Neuronal stem cell (in vitro differentiated cells): ENCODE measurements at regions not wholly inside any gene's neighbourhood (a gene's known extent, or its start where the extent isn't known, plus 50 kb on each side); places are given as distances from the start of the nearest gene placed in this dataset.

Experiments used
- DNase-seq: peaks from one replicate; pipeline ENCODE4 v3.0.0-alpha.2; 2013; ENCODE audit warnings: low spot score
- H2AFZ ChIP-seq: one replicate; pipeline ENCODE4 v1.6.1; 2013; ENCODE audit warnings: mild to moderate bottlenecking, low read length, inconsistent platforms
- H2AK5ac ChIP-seq: 2 replicates; pipeline ENCODE4 v1.6.1; 2013; ENCODE audit warnings: low read depth, mild to moderate bottlenecking, inconsistent platforms, low read length, moderate library complexity, mixed read lengths
- H2BK120ac ChIP-seq: 2 replicates; pipeline ENCODE4 v1.6.1; 2013; ENCODE audit warnings: low read depth, mild to moderate bottlenecking, inconsistent platforms, low read length, moderate library complexity, mixed read lengths
- H2BK12ac ChIP-seq: one replicate; pipeline ENCODE4 v1.6.1; 2013; ENCODE audit warnings: low read length, inconsistent platforms
- H2BK15ac ChIP-seq: 2 replicates; pipeline ENCODE4 v1.6.1; 2013; ENCODE audit warnings: mild to moderate bottlenecking, low read length, inconsistent platforms, mixed read lengths
- H2BK5ac ChIP-seq: one replicate; pipeline ENCODE4 v1.6.1; 2013; ENCODE audit warnings: inconsistent platforms, mild to moderate bottlenecking, low read length, moderate library complexity
- H3K14ac ChIP-seq: one replicate; pipeline ENCODE4 v1.6.1; 2013; ENCODE audit warnings: low read length, inconsistent platforms
- H3K18ac ChIP-seq: 2 replicates; pipeline ENCODE4 v1.6.1; 2013; ENCODE audit warnings: low read length, inconsistent platforms
- H3K23ac ChIP-seq: 2 replicates; pipeline ENCODE4 v1.6.1; 2013; ENCODE audit warnings: low read depth, mild to moderate bottlenecking, mixed read lengths, low read length, inconsistent platforms; ENCODE audit not compliant: poor library complexity
- H3K27ac ChIP-seq: replicated peaks from 3 replicates; pipeline ENCODE4 v1.5.1; 2013; ENCODE audit warnings: low read length, inconsistent platforms
- H3K27me3 ChIP-seq, 3 experiments: 2 replicates each; pipeline ENCODE4 v1.6.1; 2013; ENCODE audit warnings: low read length in 3 of 3, mild to moderate bottlenecking in 2 of 3, inconsistent platforms in 1 of 3, low read depth in 1 of 3, mixed read lengths in 1 of 3, moderate library complexity in 1 of 3; ENCODE audit not compliant: control insufficient read depth in 3 of 3, insufficient read depth in 3 of 3
- H3K36me3 ChIP-seq, 2 donors: replicated peaks in 1 of 2; 2 replicates each; pipeline ENCODE4 v1.6.1; 2013; ENCODE audit warnings: low read length in 2 of 2; ENCODE audit not compliant: control insufficient read depth in 2 of 2, insufficient read depth in 2 of 2
- H3K4ac ChIP-seq: 2 replicates; pipeline ENCODE4 v1.6.1; 2013; ENCODE audit warnings: inconsistent platforms, mild to moderate bottlenecking, low read length, moderate library complexity
- H3K4me1 ChIP-seq, 2 donors: 1 replicate in 1 of 2; 2 replicates in 1 of 2; pipeline ENCODE4 v1.6.1; 2013; ENCODE audit warnings: low read length in 2 of 2, low read depth in 1 of 2; ENCODE audit not compliant: control insufficient read depth in 2 of 2, insufficient read depth in 1 of 2
- H3K4me2 ChIP-seq: one replicate; pipeline ENCODE4 v1.6.1; 2013; ENCODE audit warnings: mild to moderate bottlenecking, low read length, inconsistent platforms; ENCODE audit not compliant: insufficient read depth, poor library complexity, severe bottlenecking
- H3K4me3 ChIP-seq, 2 donors: 2 replicates each; pipeline ENCODE4 v1.5.1; 2013; ENCODE audit warnings: low read length in 2 of 2, mild to moderate bottlenecking in 2 of 2, inconsistent platforms in 1 of 2, moderate library complexity in 1 of 2
- H3K79me1 ChIP-seq: one replicate; pipeline ENCODE4 v1.6.1; 2013; ENCODE audit warnings: low read depth, mild to moderate bottlenecking, inconsistent platforms, low read length, moderate library complexity
- H3K9ac ChIP-seq: one replicate; pipeline ENCODE4 v1.6.1; 2013; ENCODE audit warnings: mild to moderate bottlenecking, low read depth, low read length, inconsistent platforms; ENCODE audit not compliant: poor library complexity
- H3K9me3 ChIP-seq, 2 donors: replicated peaks in 1 of 2; 2 replicates each; pipeline versions ENCODE3 to v1.6.1; 2013; ENCODE audit warnings: low read length in 2 of 2, mild to moderate bottlenecking in 2 of 2, inconsistent platforms in 1 of 2, low read depth in 1 of 2, mixed read lengths in 1 of 2, moderate library complexity in 1 of 2; ENCODE audit not compliant: control insufficient read depth in 2 of 2, insufficient read depth in 1 of 2
- H4K8ac ChIP-seq: one replicate; pipeline ENCODE4 v1.6.1; 2013; ENCODE audit warnings: low read depth, mild to moderate bottlenecking, inconsistent platforms, low read length, moderate library complexity
- H4K91ac ChIP-seq: one replicate; pipeline ENCODE4 v1.6.1; 2013; ENCODE audit warnings: low read length, low read depth, mild to moderate bottlenecking, inconsistent platforms; ENCODE audit not compliant: poor library complexity
- WGBS, 2 donors: extraction: QIAGEN DNeasy Blood & Tissue Kit; methylation state at CpG; one replicate each; pipeline ENCODE4 v1.1.7; 2013; ENCODE audit warnings: missing lambda C conversion rate in 2 of 2, mixed read lengths in 1 of 2; ENCODE audit not compliant: insufficient read length in 2 of 2, insufficient replicate concordance in 1 of 2; ENCODE audit errors: extremely low coverage in 2 of 2; 5-methylcytosine and 5-hydroxymethylcytosine counted together

DNA sequence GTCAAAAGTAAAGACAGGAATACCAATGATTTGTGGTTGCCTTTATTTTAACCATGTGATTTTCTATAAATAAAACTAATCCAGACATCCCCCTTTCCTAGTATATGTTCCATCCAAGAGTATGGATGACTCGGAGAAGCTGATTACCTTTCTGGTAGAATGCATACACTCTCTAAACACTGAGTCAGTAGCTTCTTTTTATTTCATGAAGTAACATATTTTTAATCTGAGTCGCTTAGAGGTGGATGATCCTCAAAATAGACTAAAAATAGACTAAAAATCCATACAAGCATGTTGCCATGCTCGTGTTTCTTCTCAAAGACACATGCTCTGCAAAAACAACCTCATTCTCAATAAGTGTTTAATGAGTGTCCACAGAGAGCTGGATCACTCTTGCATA lies 263.7 kb downstream of the COL12A1 start:
- no peak for DNase-seq

DNA sequence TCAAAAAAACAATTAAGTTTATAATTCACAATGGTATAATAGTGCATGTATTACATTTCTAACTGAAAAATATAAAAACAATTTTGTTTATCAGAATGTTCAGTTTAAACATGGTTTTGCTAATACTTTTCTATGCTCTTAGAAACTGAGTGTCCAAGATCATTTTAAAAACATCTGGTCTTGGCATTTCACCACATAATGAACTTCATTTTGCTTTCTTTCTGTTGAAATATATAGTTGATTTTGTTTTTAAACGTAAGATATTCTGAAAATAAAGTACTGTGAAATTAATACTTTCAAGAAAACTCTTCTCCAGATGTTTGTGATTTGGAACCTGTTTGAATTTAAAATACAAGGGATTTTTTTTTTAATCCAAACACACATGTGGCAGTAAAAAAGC lies 264.4 kb downstream of the COL12A1 start:
- Histone ChIP-seq H3K14ac (no peak overlapping the region), H4K8ac (no peak overlapping the region), H2AFZ (no peak overlapping the region), H3K4ac (no peak overlapping the region), H3K27me3 (no peaks in the 10 kb centered on the region), H4K91ac (no peak overlapping the region), H2BK120ac (no peak overlapping the region), H3K4me1 (no peaks in the 10 kb centered on the region), H3K27ac (no peak overlapping the region), H3K36me3 (no peaks in the 10 kb centered on the region), H3K9ac (no peak overlapping the region), H3K4me2 (no peak overlapping the region), H2BK5ac (no peak overlapping the region), H3K9me3 (no peaks in the 10 kb centered on the region), H2BK15ac (no peak overlapping the region), H3K23ac (no peak overlapping the region), H3K18ac (no peak overlapping the region), H2BK12ac (no peak overlapping the region), H2AK5ac (no peak overlapping the region), H3K4me3 (no peak overlapping the region), H3K79me1 (no peaks in the 10 kb centered on the region)
- no peak for DNase-seq
- no CpG with 5 or more reads among the region's 1 CpG for WGBS, 2 donors

More for the DNA sequence above, 263.7 kb downstream of the COL12A1 start:
- H3K23ac ChIP-seq, result no peak overlapping the region
- H3K4ac ChIP-seq, result no peak overlapping the region
- H2BK5ac ChIP-seq, result no peak overlapping the region
- H3K4me3 ChIP-seq, result no peak overlapping the region
- no peaks in the 10 kb centered on the region for H3K79me1 ChIP-seq
- WGBS, 2 donors, result no CpG with 5 or more reads among the region's 3 CpGs
- no peak overlapping the region for H2BK120ac ChIP-seq
- no peak overlapping the region for H2AFZ ChIP-seq
- no peak overlapping the region for H3K14ac ChIP-seq
- H3K27ac ChIP-seq, result no peak overlapping the region
- no peak overlapping the region for H3K9ac ChIP-seq
- no peaks in the 10 kb centered on the region for H3K27me3 ChIP-seq
- no peak overlapping the region for H4K8ac ChIP-seq
- H3K18ac ChIP-seq, result no peak overlapping the region
- H3K36me3 ChIP-seq, result no peaks in the 10 kb centered on the region
- H3K4me1 ChIP-seq, result no peaks in the 10 kb centered on the region
- no peak overlapping the region for H2BK12ac ChIP-seq
- H2AK5ac ChIP-seq, result no peak overlapping the region
- H3K4me2 ChIP-seq, result no peak overlapping the region
- H3K9me3 ChIP-seq, result no peaks in the 10 kb centered on the region
- no peak overlapping the region for H4K91ac ChIP-seq
- H2BK15ac ChIP-seq, result no peak overlapping the region

DNA sequence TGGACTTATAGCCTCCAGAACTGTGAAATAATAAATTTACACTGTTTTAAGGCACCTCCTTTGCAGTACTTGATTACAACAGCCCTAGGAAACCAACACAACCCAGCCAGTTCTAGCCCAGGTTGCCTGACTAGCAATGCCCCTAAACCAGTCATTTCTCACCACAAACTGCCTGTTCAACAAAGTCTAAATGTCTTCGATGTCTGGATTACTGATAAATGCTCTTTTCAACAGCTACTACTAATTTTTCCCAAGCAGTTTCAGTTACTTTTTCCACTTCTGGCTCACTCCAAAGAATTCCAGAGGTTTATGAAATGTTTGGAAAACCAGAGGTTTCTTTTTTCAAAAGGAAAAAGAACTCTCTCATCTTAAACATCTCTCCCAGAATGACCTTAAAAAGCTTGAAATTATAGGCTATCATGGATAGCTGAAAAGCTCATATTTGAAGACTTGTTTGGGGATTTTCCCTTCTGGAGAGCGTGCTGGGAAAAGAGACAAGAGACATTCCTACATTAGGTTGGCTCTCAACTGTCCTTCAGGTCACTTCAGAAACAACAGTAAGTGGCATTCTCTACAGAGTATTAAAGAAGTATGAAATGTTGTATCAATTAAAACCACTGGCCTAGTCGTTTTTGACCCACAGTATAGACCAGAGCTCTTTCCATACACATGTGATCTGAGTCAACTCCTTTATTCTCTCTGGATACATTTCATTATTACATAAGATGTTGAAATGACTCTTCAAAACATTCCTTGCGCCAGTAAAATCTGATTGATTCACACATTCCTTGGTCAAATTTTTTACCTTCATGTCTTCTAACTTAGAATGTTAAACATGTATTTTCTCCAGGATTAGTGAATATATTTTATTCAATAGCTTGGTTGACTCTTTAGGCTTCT lies 265.9 kb downstream of the COL12A1 start:
- Histone ChIP-seq H3K4me3 (no peak overlapping the region), H3K79me1 (no peaks in the 10 kb centered on the region), H2BK120ac (no peak overlapping the region), H3K36me3 (no peaks in the 10 kb centered on the region), H3K9me3 (no peaks in the 10 kb centered on the region), H3K14ac (no peak overlapping the region), H3K4ac (no peak overlapping the region), H3K27ac (no peak overlapping the region), H3K9ac (no peak overlapping the region), H4K91ac (no peak overlapping the region), H2AK5ac (no peak overlapping the region), H2BK5ac (no peak overlapping the region), H3K27me3 (no peaks in the 10 kb centered on the region), H4K8ac (no peak overlapping the region), H3K23ac (no peak overlapping the region), H2BK15ac (no peak overlapping the region), H3K18ac (no peak overlapping the region), H2AFZ (no peak overlapping the region), H3K4me2 (no peak overlapping the region), H2BK12ac (no peak overlapping the region), H3K4me1 (no peaks in the 10 kb centered on the region)
- no CpG with 5 or more reads among the region's 4 CpGs for WGBS, 2 donors
- DNase-seq, result no peak

DNA sequence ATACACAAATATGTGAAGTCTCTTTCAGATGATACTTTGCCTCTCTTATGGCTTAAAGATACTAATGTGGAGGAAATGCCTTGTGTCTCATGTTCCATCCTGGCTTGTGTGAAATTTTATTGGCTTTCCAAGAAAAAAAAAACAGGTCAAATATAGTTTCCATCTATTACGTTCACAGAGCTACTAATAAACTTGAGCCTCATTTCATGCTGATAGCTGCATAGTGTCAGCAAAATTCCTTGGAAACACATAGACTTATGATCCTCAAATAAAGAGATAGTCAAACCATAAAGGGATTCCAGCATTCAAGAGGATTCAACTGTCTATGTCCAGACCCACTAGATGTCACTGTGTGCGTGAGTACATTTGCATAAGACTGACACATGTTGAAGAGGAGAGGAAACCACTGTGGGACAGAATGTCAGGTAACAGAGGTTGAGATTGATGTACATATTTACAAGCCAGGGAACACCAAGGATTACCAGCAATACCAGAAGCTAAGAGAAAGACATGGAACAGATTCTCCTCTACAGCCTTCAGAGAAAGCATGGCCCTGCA lies 266.6 kb downstream of the COL12A1 start:
- no peak for DNase-seq
- Histone ChIP-seq H2BK120ac (no peak overlapping the region), H3K27ac (no peak overlapping the region), H2BK5ac (no peak overlapping the region), H2AFZ (no peak overlapping the region), H3K23ac (no peak overlapping the region), H3K4me1 (no peaks in the 10 kb centered on the region), H3K79me1 (no peaks in the 10 kb centered on the region), H2BK12ac (no peak overlapping the region), H3K27me3 (no peaks in the 10 kb centered on the region), H3K36me3 (no peaks in the 10 kb centered on the region), H3K14ac (no peak overlapping the region), H3K4ac (no peak overlapping the region), H2AK5ac (no peak overlapping the region), H3K4me3 (no peak overlapping the region), H4K8ac (no peak overlapping the region), H3K4me2 (no peak overlapping the region), H3K9ac (no peak overlapping the region), H2BK15ac (no peak overlapping the region), H3K18ac (no peak overlapping the region), H3K9me3 (no peaks in the 10 kb centered on the region), H4K91ac (no peak overlapping the region)
- no CpG with 5 or more reads among the region's 2 CpGs for WGBS, 2 donors
